PC-3 (cell line): ENCODE measurements at regions not wholly inside any gene's neighbourhood (a gene's known extent, or its start where the extent isn't known, plus 50 kb on each side); places are given as distances from the start of the nearest gene placed in this dataset.
A peak's percentile ranks its signal among the peaks of the same experiment; 100 is the strongest.

Experiments used
- ATAC-seq: fragments of 200-7000 bp; cut with Tn5 transposase; 2 replicates; pipeline ENCODE4 v1.9.1; 2020; ENCODE audit warnings: mild to moderate bottlenecking, moderate library complexity
- BruUV-seq: library from RNA; stranded (reverse); fragments of 400-500 nt; replicated peaks from 2 replicates; lab custom pipeline; 2021; lab: Mats Ljungman, UMichigan
- CTCF ChIA-PET: fragments of 300-600 bp; sonication (Branson Sonifier 250); formaldehyde crosslinking; loops from one replicate; lab custom pipeline; 2022; ENCODE audit warnings: antibody characterized with exemption; lab: Charles Lee
- POLR2A ChIA-PET: fragments of 300-600 bp; sonication (Branson Sonifier 250); formaldehyde crosslinking; loops from one replicate; lab custom pipeline; 2022; ENCODE audit warnings: antibody characterized with exemption; ENCODE audit not compliant: unreplicated experiment; lab: Charles Lee
- DNase-seq: peaks from one replicate; pipeline ENCODE4 v3.0.0-alpha.2; 2015
- H2AFZ ChIP-seq: fragments of 300-600 bp; sonication (generic); 2 replicates; pipeline ENCODE4 v1.6.0; 2016; ENCODE audit warnings: antibody characterized with exemption, low read length
- H3F3A ChIP-seq: fragments of 300-600 bp; sonication (generic); one replicate; pipeline ENCODE4 v1.6.0; 2017; ENCODE audit warnings: antibody characterized with exemption, low read length, control low read depth, mild to moderate bottlenecking; ENCODE audit not compliant: unreplicated experiment
- H3K27ac ChIP-seq: fragments of 300-600 bp; sonication (generic); 2 replicates; pipeline ENCODE4 v1.5.1; 2016; ENCODE audit warnings: mild to moderate bottlenecking, low read length
- H3K27me3 ChIP-seq: fragments of 300-600 bp; sonication (generic); 2 replicates; pipeline ENCODE4 v1.6.1; 2016; ENCODE audit warnings: low read length, mixed read lengths
- H3K36me3 ChIP-seq: fragments of 300-600 bp; sonication (generic); 2 replicates; pipeline ENCODE4 v1.6.1; 2016; ENCODE audit warnings: low read depth, mixed run types, low read length, mixed read lengths
- H3K4me1 ChIP-seq: fragments of 300-600 bp; sonication (generic); 2 replicates; pipeline ENCODE4 v1.5.1; 2016; ENCODE audit warnings: low read length; ENCODE audit not compliant: insufficient read depth
- H3K4me2 ChIP-seq: fragments of 300-600 bp; sonication (generic); 2 replicates; pipeline ENCODE4 v1.6.0; 2016; ENCODE audit warnings: low read length
- H3K4me3 ChIP-seq: fragments of 300-600 bp; sonication (generic); 2 replicates; pipeline ENCODE4 v1.5.1; 2016; ENCODE audit warnings: mild to moderate bottlenecking, low read length, mixed read lengths
- H3K79me2 ChIP-seq: fragments of 300-600 bp; sonication (generic); 2 replicates; pipeline ENCODE4 v1.6.1; 2017; ENCODE audit warnings: low read length, mixed read lengths
- H3K9ac ChIP-seq: fragments of 300-600 bp; sonication (generic); 2 replicates; pipeline ENCODE4 v1.6.0; 2016; ENCODE audit warnings: mild to moderate bottlenecking, low read length
- H3K9me2 ChIP-seq: fragments of 300-600 bp; sonication (generic); replicated peaks from 2 replicates; pipeline ENCODE4 v1.6.1; 2016; ENCODE audit warnings: mixed run types, low read length, mixed read lengths
- H3K9me3 ChIP-seq: fragments of 300-600 bp; sonication (generic); 2 replicates; pipeline ENCODE4 v1.6.1; 2016; ENCODE audit warnings: low read length, mixed read lengths
- H4K20me1 ChIP-seq: fragments of 300-600 bp; sonication (generic); 2 replicates; pipeline ENCODE4 v1.6.1; 2016; ENCODE audit warnings: low read length, mixed read lengths
- EZH2 ChIP-seq: fragments of 300-600 bp; sonication (generic); IDR thresholded peaks from one replicate; pipeline ENCODE4 v1.6.1; 2017; ENCODE audit warnings: antibody characterized with exemption, mild to moderate bottlenecking, low read length; ENCODE audit not compliant: unreplicated experiment
- EZH2phosphoT487 ChIP-seq: fragments of 300-600 bp; sonication (generic); IDR thresholded peaks from 2 replicates; pipeline ENCODE4 v1.6.1; 2018; ENCODE audit warnings: mild to moderate bottlenecking, antibody characterized with exemption, low read length, borderline replicate concordance
- intact Hi-C: fragments of 100-400 bp; cut with micrococcal nuclease; formaldehyde crosslinking; loops from 2 replicates; pipeline ENCODE4 v1.9.0; 2023
- TF ChIP-seq, protein P1 (sequence below): fragments of 300-600 bp; sonication (generic); conservative IDR thresholded peaks from 2 replicates; pipeline ENCODE4 v1.5.1; 2017; ENCODE audit warnings: antibody characterized with exemption, low read depth, mild to moderate bottlenecking, low read length

DNA sequence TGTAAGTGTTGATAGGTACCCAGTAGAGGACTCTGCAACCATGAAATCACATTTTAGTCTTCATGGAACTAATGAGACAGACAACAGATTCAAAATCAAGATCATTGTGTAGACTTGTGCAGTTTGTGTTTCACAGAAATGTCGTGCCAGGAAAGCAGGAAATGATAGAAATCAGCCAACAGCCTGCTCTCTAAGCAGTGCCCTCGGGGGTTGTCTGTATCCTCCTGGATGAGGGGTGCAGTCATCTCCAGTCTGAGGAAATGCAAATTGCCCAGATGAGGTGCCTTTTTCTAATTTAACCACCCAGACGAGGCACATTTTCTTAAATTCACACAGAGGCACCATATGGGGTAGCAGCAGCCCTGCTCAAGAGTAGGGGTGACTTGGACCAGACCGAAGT lies 663.1 kb downstream of the XIRP2 start:
- Histone ChIP-seq H3K27ac (no peak overlapping the region), H3K4me1 (no peaks in the 10 kb centered on the region), H3K9me2 (no peaks in the 10 kb centered on the region), H3K27me3 (no peaks in the 10 kb centered on the region), H3K79me2 (no peaks in the 10 kb centered on the region), H3K9me3 (no peaks in the 10 kb centered on the region), H3F3A (no peaks in the 10 kb centered on the region), H3K36me3 (no peaks in the 10 kb centered on the region), H3K4me3 (no peak overlapping the region), H2AFZ (no peak overlapping the region), H4K20me1 (no peaks in the 10 kb centered on the region), H3K9ac (no peak overlapping the region), H3K4me2 (no peak overlapping the region)
- ATAC-seq (no peak), DNase-seq (no peak)
- CTCF ChIA-PET = no interaction called here
- no peak for TF ChIP-seq EZH2phosphoT487
- TF ChIP-seq EZH2 = no peak
- TF ChIP-seq, protein P1, sequence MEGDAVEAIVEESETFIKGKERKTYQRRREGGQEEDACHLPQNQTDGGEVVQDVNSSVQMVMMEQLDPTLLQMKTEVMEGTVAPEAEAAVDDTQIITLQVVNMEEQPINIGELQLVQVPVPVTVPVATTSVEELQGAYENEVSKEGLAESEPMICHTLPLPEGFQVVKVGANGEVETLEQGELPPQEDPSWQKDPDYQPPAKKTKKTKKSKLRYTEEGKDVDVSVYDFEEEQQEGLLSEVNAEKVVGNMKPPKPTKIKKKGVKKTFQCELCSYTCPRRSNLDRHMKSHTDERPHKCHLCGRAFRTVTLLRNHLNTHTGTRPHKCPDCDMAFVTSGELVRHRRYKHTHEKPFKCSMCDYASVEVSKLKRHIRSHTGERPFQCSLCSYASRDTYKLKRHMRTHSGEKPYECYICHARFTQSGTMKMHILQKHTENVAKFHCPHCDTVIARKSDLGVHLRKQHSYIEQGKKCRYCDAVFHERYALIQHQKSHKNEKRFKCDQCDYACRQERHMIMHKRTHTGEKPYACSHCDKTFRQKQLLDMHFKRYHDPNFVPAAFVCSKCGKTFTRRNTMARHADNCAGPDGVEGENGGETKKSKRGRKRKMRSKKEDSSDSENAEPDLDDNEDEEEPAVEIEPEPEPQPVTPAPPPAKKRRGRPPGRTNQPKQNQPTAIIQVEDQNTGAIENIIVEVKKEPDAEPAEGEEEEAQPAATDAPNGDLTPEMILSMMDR = no peak
- POLR2A ChIA-PET = no interaction called here
- intact Hi-C loops = loop anchor here (5.0 kb wide), 1 partner anchor 289 kb away; no protein-coding TSS in a partner anchor
- BruUV-seq = no TSS peak

DNA sequence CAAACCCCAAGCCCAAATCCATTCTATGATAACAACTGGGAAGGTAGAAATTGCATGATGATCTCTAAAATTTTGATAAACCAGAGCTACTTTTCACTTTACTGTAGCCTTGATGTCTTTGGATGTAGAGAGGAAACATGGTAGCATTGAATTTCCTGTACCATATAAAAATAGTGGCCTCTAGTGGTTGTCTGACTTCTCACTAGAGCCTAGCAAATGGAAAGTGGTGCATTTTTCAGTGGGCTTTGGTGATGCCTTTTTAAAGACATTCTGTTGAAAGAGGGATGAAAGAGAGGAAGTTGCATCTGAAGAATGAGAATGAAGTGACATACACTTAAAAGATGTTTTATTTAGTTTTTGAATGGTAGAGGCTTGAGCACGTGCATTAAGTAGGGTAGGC lies 662.2 kb downstream of the XIRP2 start:
- Histone ChIP-seq H3K36me3 (no peaks in the 10 kb centered on the region), H3K27ac (no peak overlapping the region), H3K9me2 (no peaks in the 10 kb centered on the region), H3K4me3 (no peak overlapping the region), H3K27me3 (no peaks in the 10 kb centered on the region), H3F3A (no peaks in the 10 kb centered on the region), H4K20me1 (no peaks in the 10 kb centered on the region), H3K79me2 (no peaks in the 10 kb centered on the region), H3K4me2 (no peak overlapping the region), H3K9ac (no peak overlapping the region), H3K4me1 (no peaks in the 10 kb centered on the region), H3K9me3 (no peaks in the 10 kb centered on the region), H2AFZ (no peak overlapping the region)
- TF ChIP-seq, protein P1 = peak; percentile 78
- TF ChIP-seq EZH2 = no peak
- ATAC-seq (peak; percentile 58), DNase-seq (peak; percentile 59)
- ChIA-PET CTCF (interaction anchor here (1.3 kb wide), 1 partner anchor 286 kb away, joined by 4 read pairs; no protein-coding TSS in a partner anchor), POLR2A (interaction anchor here (0.6 kb wide), 1 partner anchor 354 kb away, joined by 3 read pairs; no protein-coding TSS in a partner anchor)
- BruUV-seq = no TSS peak
- intact Hi-C loops = loop anchor here (5.0 kb wide), 1 partner anchor 288 kb away; no protein-coding TSS in a partner anchor

DNA sequence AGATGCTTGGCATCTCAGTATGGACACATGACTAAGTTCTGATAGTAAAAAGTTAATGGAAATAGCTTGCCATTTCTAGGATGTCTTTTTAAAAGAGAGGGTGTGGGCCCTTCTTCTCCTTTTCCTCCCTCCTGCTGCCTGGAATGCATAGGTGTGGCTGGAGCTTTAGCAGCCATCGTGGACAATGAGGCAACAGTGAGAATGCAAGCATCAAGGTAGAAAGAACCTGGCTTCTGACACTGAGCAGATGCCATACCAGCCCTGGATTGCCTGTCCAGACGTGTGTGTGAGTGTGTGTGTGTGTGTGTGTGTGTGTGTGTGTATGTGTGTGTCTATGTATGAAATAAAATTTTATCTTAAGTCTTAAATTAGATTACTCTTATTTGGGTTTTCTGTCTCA lies 660.1 kb downstream of the XIRP2 start:
- Histone ChIP-seq H3F3A (no peaks in the 10 kb centered on the region), H3K9ac (no peak overlapping the region), H3K4me1 (no peaks in the 10 kb centered on the region), H3K9me2 (no peaks in the 10 kb centered on the region), H4K20me1 (no peaks in the 10 kb centered on the region), H3K27me3 (no peaks in the 10 kb centered on the region), H3K27ac (no peak overlapping the region), H2AFZ (no peak overlapping the region), H3K36me3 (no peaks in the 10 kb centered on the region), H3K9me3 (no peaks in the 10 kb centered on the region), H3K79me2 (no peaks in the 10 kb centered on the region), H3K4me3 (no peak overlapping the region), H3K4me2 (no peak overlapping the region)
- ATAC-seq = no peak
- TF ChIP-seq, protein P1 = no peak
- TF ChIP-seq EZH2 (no peak), EZH2phosphoT487 (no peak)
- intact Hi-C loops = no loop called here
- BruUV-seq = no TSS peak
- ChIA-PET POLR2A (no interaction called here), CTCF (interaction anchor here (0.6 kb wide), 1 partner anchor 163 kb away, joined by 3 read pairs; no protein-coding TSS in a partner anchor)
- no peak for DNase-seq
